A172 (cell line): ENCODE measurements at regions not wholly inside any gene's neighbourhood (a gene's known extent, or its start where the extent isn't known, plus 50 kb on each side); places are given as distances from the start of the nearest gene placed in this dataset.
"Not testable (repeated sequence)": the region's sequence is repeated elsewhere in the genome, so short reads cannot be mapped to it uniquely, and the experiment has no call there.

ENCODE experiments used
- DNase-seq: peaks from one replicate; pipeline ENCODE4 v3.0.0-alpha.2; 2015; ENCODE audit warnings: low spot score

DNA sequence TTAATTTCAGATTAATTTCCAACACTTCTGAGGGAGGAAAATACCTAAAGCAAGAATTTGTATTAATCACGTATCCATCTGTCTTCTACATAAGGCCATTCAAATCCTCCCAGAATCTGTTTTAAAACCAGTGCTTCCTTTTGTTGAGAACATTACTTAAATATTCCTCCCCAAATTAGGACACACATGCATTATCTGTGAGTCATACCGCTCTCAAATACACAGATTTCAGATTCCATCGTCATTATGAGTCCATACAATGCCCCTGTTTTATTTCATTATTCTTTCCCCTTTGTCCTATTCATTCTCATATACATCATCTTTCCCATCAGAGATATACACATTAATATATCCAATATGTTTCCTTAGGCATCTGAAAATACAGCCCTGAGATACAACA lies 57.3 kb upstream of the PRSS12 start:
- DNase-seq: no peak

GRCh38 chr4:118417325-118417724 lies 64.5 kb upstream of the PRSS12 start:
- no peak for DNase-seq

GRCh38 chr4:118417800-118418199 lies 65.0 kb upstream of the PRSS12 start:
- DNase-seq: not testable (repeated sequence)

GRCh38 chr4:118418396-118418795 lies 65.6 kb upstream of the PRSS12 start:
- not testable (repeated sequence) for DNase-seq

DNA sequence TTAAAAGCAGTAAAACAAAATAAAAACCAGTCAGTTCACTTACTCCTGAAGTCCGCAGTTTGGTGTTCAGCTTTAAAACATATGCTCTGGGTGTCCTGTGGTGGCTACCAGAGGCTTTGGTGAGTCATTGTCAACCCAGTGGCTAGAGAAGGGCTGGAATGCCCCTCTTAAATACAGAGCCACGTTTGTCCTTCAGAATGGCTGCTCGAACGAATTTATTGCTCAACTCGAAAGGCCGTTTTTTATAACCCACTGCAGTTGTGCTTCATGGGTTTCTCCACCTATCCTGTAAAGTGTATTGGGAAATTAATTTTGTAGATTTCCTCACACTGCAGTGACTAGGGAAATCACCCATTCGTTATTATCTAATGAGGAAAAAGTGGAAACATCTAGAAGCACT lies 66.8 kb upstream of the PRSS12 start:
- not testable (repeated sequence) for DNase-seq

DNA sequence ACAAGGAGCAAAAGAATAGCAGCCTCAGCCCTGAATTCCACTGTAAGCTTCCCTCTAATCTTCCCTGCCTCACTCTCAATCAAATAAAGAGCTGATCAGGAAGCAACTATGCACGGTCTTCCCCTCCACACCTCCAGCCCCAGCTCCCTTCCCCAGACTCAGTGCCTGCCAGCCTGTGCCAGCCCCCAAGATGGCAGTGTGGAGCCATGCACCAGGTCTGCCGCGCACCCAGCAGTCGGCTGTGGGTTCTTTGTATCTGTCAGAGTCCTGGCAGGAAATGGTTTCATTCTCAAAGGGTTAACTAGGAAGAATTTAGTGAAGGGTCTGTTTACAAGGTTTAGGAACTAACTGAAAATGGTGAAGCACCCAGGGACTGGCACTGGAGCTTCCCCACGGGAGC lies 71.3 kb upstream of the PRSS12 start:
- DNase-seq: not testable (repeated sequence)

GRCh38 chr4:118428881-118429280 lies 76.1 kb upstream of the PRSS12 start:
- not testable (repeated sequence) for DNase-seq

GRCh38 chr4:118432359-118432758 lies 79.6 kb upstream of the PRSS12 start:
- DNase-seq: not testable (repeated sequence)

GRCh38 chr4:118433612-118434375 lies 81.0 kb upstream of the PRSS12 start:
- DNase-seq: not testable (repeated sequence)

DNA sequence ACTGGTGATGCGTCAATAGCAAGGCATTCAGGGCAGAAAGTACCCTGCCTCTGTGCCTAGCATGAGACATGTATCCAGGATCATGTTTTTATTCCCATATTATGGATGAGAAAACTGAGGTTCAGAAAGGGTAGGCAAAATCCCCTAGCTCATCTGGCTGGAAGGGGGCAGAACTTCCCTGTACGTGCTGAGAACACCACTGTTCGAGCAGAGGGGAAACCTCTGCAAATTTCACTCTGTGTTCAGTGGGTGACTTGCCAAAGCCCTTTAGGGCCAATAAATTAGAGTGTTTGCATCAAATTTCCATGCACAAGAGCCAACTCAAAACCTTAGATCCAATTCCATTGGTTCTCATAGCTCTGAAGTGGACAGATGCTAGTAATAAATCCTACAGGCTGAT lies 82.6 kb upstream of the PRSS12 start:
- not testable (repeated sequence) for DNase-seq

- DNase-seq: not testable (repeated sequence)
Measured at GRCh38 chr4:118442115-118442837, 89.5 kb upstream of the PRSS12 start.

DNA sequence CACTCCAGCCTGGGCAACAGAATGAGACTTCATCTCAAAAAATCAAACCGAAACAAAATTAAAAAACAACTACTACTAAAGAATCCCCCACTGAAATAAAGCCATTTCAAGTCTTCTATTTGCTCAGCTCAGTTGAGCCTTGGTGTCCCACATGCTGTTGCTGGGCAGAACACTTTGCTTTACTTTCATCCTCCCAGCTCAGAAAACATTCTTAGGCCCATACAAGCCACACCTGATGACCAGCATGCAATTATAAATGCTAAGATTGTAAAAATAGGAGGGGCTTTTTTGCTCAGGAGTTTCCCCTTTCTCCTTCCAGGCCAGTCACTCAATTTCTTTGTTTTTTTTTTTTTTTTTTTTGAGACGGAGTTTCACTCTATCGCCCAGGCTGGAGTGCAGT lies 94.6 kb upstream of the PRSS12 start:
- DNase-seq: not testable (repeated sequence)

- not testable (repeated sequence) for DNase-seq
Measured at GRCh38 chr4:118454857-118455256, 102.1 kb upstream of the PRSS12 start.

DNA sequence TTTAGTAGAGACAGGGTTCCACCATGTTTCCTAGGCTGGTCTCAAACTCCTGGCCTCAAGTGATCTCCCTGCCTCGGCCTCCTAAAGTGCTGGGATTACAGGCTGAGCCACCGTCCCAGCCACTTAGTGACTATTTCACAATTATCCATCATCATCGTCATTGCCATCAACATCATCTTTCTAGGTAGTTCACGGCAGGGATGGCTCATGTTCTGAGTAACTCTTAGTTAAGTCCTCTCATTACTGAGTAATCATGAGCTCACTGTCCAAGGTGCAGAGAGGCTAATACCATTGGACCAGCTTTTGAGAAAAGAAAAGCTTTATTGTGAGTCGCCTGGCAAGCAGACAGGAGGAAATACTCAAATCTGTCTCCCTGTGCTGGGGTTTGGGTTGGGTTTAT lies 108.6 kb upstream of the PRSS12 start:
- peak; percentile 34 for DNase-seq

DNA sequence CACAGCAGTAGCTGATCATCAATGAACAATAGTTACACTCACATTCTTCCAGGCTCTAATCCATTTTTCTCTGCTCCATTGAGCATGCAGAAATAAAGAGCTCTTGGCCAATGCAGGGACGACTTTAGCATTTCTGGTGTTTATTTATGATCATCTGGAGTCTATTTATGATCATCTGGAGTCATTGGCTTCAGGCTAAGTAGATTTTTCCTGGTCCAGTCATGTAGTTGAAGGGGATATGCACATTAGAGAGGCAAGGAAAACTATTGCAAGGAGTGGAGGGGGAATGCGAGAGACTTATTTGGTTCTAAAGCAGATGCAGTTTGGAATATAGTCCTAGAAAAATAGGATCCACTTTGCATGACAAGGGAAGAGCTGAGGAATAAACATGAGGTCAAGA lies 113.0 kb upstream of the PRSS12 start:
- DNase-seq: not testable (repeated sequence)

GRCh38 chr4:118474001-118474626 lies 121.3 kb upstream of the PRSS12 start:
- DNase-seq: peak; percentile 58

DNA sequence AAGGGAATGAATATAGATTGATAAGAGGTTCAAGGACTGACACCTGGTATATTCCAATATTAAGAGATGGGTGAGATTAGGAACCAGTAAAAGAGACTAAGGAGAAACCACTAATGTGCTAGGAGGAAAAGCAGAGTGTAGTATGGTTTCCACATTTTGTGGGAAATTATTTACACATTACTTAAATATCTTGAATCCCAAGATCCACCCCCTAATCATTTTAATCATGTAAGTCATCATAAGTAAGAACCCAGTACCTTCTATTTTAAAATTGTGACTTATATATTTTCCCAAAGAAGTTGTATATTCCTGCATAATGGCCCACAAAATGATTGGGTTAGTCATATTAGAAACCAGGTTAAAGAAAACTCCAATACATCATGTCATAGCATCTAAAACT lies 122.0 kb upstream of the PRSS12 start:
- DNase-seq: not testable (repeated sequence)

GRCh38 chr4:118475901-118476300 lies 123.1 kb upstream of the PRSS12 start:
- not testable (repeated sequence) for DNase-seq

DNA sequence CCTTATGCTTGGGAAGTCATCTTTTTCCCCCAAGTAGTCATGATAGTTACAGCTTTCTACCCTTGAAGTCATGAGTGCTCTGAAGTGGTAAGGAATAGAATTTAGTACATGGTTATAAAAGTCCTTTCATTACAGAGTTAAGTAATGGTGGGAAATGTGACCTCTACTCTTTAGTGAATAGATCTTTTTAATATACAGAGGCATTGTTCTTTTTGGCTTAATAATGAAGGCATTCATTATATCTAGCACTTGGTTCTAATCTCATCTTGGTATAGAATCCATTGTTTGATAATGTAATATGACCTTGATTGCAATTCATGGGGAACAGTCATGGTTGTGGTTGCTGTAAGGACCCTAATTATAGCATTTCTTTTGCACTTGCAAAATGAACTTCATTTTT lies 125.0 kb upstream of the PRSS12 start:
- not testable (repeated sequence) for DNase-seq

DNA sequence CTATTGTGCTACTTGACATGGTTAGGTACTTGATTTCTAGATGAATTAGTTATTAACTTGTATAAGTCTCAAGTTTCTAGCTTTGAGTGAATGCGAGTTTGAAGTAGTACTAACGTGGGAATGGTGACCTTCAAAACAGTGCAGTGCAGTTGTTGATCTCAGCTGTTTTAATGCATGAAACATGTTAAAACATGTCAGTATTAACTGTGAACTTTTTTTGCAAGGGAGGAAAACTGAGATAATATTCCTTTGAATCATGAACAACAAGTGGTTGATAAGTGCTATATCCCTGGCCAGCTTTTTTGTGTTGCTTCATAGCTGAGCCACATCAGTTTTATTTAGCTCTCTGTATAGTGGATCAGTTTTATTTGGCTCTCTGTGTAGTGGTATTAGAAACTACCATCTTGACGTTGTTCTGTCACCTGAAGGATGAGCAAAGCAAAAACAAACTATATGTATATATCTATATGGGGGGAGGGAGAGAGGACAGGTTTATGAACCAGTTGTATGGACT lies 133.1 kb upstream of the PRSS12 start:
- DNase-seq: not testable (repeated sequence)

GRCh38 chr4:118492963-118493362 lies 140.2 kb upstream of the PRSS12 start:
- not testable (repeated sequence) for DNase-seq

DNA sequence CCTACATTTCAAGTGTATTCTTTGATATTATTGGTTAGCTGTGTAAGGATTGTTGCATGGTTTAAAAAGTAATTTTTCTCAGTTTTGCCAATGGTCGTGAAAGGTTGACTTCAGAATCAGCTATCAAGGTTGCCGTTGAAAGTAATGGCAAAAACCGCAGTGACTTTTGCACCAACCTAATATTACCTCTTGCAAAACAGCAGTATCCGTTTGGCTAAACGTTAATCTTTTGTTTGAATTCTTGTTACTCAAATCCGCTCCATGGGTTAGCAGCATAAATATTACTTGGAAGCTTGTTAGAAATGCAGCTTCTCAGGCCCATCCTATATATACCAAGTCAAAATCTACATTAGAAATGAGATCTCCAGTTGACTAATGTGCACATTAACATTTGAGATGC lies 141.6 kb upstream of the PRSS12 start:
- not testable (repeated sequence) for DNase-seq
